Testis (tissue), 2 donors: ENCODE measurements at regions not wholly inside any gene's neighbourhood (a gene's known extent, or its start where the extent isn't known, plus 50 kb on each side); places are given as distances from the start of the nearest gene placed in this dataset.

Source experiments
- DNase-seq: peaks from one replicate; pipeline ENCODE4 v3.0.0-alpha.2; 2019
- H3K27ac ChIP-seq, 2 donors: fragments of 200-600 bp; sonication (generic); one replicate each; pipeline ENCODE4 v1.5.1; 2019
- H3K27me3 ChIP-seq: fragments of 200-600 bp; sonication (generic); one replicate; pipeline ENCODE4 v1.5.1; 2019
- H3K36me3 ChIP-seq: fragments of 200-600 bp; sonication (generic); one replicate; pipeline ENCODE4 v1.5.1; 2017; ENCODE audit warnings: low read depth; ENCODE audit errors: missing control alignments
- H3K4me1 ChIP-seq: fragments of 200-600 bp; sonication (generic); one replicate; pipeline ENCODE4 v1.5.1; 2019
- H3K4me3 ChIP-seq, 2 donors: fragments of 200-600 bp; sonication (generic); one replicate each; pipeline ENCODE4 v1.5.1; 2017 to 2019
- H3K9me3 ChIP-seq: fragments of 200-600 bp; sonication (generic); one replicate; pipeline ENCODE4 v1.5.1; 2017
- POLR2A ChIP-seq: fragments of 450-650 bp; IDR thresholded peaks from one replicate; pipeline ENCODE4 v1.6.1; 2017; ENCODE audit warnings: antibody characterized with exemption, mild to moderate bottlenecking, moderate library complexity
- WGBS, 2 donors: methylation state at CpG; one replicate each; pipeline ENCODE4 v1.1.5; 2018; 5-methylcytosine and 5-hydroxymethylcytosine counted together
- intact Hi-C: fragments of 100-400 bp; cut with DNase I; formaldehyde crosslinking; loops from one replicate; pipeline ENCODE4 v1.15.1; 2023; ENCODE audit warnings: low total_unique reads
- TF ChIP-seq, protein P1 (sequence below), 3 experiments: fragments of 450-650 bp in 2 of 3; fragments of 200-600 bp in 1 of 3; sonication (generic) in 1 of 3; IDR thresholded peaks; one replicate each; pipeline ENCODE4 v1.5.1; 2016 to 2019; ENCODE audit warnings: antibody characterized with exemption in 3 of 3, mild to moderate bottlenecking in 2 of 3, moderate library complexity in 1 of 3

DNA sequence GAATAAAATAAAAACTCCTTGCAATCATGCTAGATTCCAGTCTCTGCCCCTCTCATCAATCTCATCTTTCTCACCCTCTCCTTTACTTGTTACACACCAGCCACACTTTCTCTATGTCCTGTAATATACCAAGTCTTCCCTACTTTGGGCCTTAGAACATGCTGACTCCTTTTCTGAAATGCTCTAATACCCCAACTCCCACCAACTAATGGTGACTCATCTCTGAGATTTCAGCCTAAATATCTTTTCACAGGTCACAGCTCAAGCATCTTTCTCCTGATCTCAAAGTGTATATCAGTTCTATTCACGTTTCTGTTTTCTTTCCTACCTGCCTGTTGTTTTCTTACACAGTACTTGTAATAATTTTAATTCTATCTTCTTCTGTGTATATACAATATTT, 378.9 kb upstream of the PRICKLE1 start:
- TF ChIP-seq POLR2A, result no peak
- TF ChIP-seq, protein P1, sequence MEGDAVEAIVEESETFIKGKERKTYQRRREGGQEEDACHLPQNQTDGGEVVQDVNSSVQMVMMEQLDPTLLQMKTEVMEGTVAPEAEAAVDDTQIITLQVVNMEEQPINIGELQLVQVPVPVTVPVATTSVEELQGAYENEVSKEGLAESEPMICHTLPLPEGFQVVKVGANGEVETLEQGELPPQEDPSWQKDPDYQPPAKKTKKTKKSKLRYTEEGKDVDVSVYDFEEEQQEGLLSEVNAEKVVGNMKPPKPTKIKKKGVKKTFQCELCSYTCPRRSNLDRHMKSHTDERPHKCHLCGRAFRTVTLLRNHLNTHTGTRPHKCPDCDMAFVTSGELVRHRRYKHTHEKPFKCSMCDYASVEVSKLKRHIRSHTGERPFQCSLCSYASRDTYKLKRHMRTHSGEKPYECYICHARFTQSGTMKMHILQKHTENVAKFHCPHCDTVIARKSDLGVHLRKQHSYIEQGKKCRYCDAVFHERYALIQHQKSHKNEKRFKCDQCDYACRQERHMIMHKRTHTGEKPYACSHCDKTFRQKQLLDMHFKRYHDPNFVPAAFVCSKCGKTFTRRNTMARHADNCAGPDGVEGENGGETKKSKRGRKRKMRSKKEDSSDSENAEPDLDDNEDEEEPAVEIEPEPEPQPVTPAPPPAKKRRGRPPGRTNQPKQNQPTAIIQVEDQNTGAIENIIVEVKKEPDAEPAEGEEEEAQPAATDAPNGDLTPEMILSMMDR (IDR thresholded peaks at IDR 0.05), result no peak
- Histone ChIP-seq H3K27ac (no peak overlapping the region), H3K4me3 (no peak overlapping the region), H3K9me3 (no peaks in the 10 kb centered on the region), H3K4me1 (no peaks in the 10 kb centered on the region), H3K36me3 (no peaks in the 10 kb centered on the region), H3K27me3 (no peaks in the 10 kb centered on the region)
- no peak for DNase-seq
- 76 to 94% methylated on average over 1 of the region's 1 CpG for WGBS, 2 donors
- intact Hi-C loops, result no loop called here

DNA sequence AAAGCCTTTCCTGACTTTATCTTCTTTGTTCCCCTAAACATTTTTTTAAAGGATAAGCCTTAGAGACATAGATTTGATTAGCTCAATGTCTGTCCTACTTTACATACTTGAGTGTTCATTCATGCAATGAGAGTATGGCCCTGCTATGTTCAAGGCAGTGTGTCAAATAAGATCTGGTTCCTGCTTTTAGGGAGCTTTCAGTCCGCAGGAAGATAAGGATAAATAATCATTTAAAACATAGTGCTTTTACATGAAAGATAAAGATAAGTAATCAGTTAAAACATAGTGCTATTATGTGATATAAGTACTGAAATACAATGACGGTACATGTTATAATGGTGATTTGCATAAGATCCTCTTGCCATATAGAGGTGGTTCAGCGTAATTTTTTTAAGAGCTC, 378.3 kb upstream of the PRICKLE1 start:
- WGBS, 2 donors, result 87 to 90% methylated on average over 3 of the region's 3 CpGs
- no peak for DNase-seq
- H3K4me3 ChIP-seq, result no peak overlapping the region
- no peaks in the 10 kb centered on the region for H3K36me3 ChIP-seq
- H3K27me3 ChIP-seq, result no peaks in the 10 kb centered on the region
- no peaks in the 10 kb centered on the region for H3K9me3 ChIP-seq
- intact Hi-C loops, result no loop called here
- no peaks in the 10 kb centered on the region for H3K4me1 ChIP-seq
- H3K27ac ChIP-seq, result no peak overlapping the region
- TF ChIP-seq, protein P1 (IDR thresholded peaks at IDR 0.05), result no peak
- TF ChIP-seq POLR2A, result no peak

DNA sequence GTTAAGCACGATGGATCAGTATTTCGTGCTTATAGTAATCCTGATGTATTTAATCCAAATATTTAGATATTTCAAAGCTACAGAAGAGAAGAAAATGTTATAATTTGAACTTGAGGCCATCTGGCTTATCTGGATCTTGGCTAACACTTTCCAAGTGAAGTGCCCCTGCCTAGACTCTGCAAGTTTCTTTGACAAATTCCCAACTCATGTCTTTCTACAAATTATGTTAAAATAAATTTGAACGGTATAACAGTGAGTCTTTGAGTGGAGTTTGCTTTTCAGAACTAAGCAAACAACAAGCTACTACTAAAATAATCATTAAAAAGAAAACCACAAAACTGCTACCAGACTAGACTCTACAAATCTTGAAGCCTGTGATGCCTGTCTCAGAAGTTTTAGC, 374.4 kb upstream of the PRICKLE1 start:
- whole genome bisulfite sequencing, 2 donors, result 80 to 85% methylated on average over 3 of the region's 3 CpGs
- H3K4me1 ChIP-seq, result no peaks in the 10 kb centered on the region
- no peak for TF ChIP-seq POLR2A
- TF ChIP-seq, protein P1 (IDR thresholded peaks at IDR 0.05), result no peak
- no peak overlapping the region for H3K27ac ChIP-seq
- intact Hi-C loops, result no loop called here
- H3K4me3 ChIP-seq, result no peak overlapping the region
- no peaks in the 10 kb centered on the region for H3K27me3 ChIP-seq
- DNase-seq, result no peak
- H3K9me3 ChIP-seq, result no peaks in the 10 kb centered on the region
- H3K36me3 ChIP-seq, result no peaks in the 10 kb centered on the region

DNA sequence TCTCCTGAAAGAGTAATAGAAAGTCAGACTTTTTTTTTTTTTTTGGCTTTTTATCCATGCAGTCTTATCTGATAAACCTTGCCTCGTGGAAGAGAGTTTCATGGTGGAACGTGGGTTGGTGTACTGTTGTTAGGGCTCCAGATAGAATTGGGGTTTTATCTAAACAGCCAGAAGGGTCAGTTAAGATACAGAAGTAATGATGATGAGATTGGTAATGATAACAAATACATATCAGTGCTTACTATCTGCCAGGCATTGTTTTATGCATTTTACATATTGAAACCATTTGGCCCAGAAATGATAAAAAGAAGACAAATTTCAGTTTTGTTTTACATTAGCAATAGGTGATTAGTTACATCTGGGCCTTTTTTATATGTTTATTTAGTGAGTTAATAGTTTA, 372.8 kb upstream of the PRICKLE1 start:
- H3K4me1 ChIP-seq, result no peaks in the 10 kb centered on the region
- H3K36me3 ChIP-seq, result no peaks in the 10 kb centered on the region
- intact Hi-C loops, result no loop called here
- no peak overlapping the region for H3K27ac ChIP-seq
- DNase-seq, result no peak
- no peaks in the 10 kb centered on the region for H3K9me3 ChIP-seq
- TF ChIP-seq, protein P1 (IDR thresholded peaks at IDR 0.05), result no peak
- 75 to 84% methylated on average over 2 of the region's 2 CpGs for WGBS, 2 donors
- H3K27me3 ChIP-seq, result no peaks in the 10 kb centered on the region
- no peak overlapping the region for H3K4me3 ChIP-seq

GRCh38 chr12:42961395-42961794, 371.8 kb upstream of the PRICKLE1 start:
- no peaks in the 10 kb centered on the region for H3K4me1 ChIP-seq
- TF ChIP-seq POLR2A, result no peak
- TF ChIP-seq, protein P1 (IDR thresholded peaks at IDR 0.05), result no peak
- WGBS, 2 donors, result 58 to 72% methylated on average over 3 of the region's 3 CpGs
- no peak overlapping the region for H3K27ac ChIP-seq
- no peaks in the 10 kb centered on the region for H3K36me3 ChIP-seq
- no peaks in the 10 kb centered on the region for H3K27me3 ChIP-seq
- H3K4me3 ChIP-seq, result no peak overlapping the region
- H3K9me3 ChIP-seq, result no peaks in the 10 kb centered on the region
- intact Hi-C loops, result no loop called here
- DNase-seq, result no peak
